ENCODE measurements at regions not wholly inside any gene's neighbourhood (a gene's known extent, or its start where the extent isn't known, plus 50 kb on each side); places are given as distances from the start of the nearest gene placed in this dataset.

- no peak for DNase-seq (ENCODE audit: extremely low read depth, low read depth)
These were observed 53.3 kb upstream of the KCNMB2 start for GRCh38 chr3:178482981-178483380.

DNA sequence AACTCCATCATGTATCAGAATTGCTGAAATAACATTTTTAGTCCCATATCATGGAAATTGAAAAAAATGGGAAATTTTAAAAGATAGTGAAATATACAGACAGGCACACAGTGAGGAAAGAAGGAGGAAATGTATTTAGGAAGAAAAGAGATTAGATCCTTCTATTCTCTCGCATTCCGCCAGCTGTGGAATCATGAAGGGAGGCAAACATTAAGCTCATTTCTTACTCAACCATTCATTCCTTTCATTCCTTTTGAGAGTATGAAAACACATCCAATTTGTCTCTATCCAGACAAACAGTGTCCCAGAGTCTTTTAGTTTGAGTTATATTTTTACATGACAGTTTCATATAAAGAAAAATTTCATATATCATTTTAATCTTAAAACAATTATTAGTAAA lies 52.5 kb upstream of the KCNMB2 start:
- TF ChIP-seq, protein P1, sequence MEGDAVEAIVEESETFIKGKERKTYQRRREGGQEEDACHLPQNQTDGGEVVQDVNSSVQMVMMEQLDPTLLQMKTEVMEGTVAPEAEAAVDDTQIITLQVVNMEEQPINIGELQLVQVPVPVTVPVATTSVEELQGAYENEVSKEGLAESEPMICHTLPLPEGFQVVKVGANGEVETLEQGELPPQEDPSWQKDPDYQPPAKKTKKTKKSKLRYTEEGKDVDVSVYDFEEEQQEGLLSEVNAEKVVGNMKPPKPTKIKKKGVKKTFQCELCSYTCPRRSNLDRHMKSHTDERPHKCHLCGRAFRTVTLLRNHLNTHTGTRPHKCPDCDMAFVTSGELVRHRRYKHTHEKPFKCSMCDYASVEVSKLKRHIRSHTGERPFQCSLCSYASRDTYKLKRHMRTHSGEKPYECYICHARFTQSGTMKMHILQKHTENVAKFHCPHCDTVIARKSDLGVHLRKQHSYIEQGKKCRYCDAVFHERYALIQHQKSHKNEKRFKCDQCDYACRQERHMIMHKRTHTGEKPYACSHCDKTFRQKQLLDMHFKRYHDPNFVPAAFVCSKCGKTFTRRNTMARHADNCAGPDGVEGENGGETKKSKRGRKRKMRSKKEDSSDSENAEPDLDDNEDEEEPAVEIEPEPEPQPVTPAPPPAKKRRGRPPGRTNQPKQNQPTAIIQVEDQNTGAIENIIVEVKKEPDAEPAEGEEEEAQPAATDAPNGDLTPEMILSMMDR (IDR thresholded peaks at IDR 0.05; ENCODE audit: low read depth, low read length, missing control alignments): no peak
- no peak overlapping the region for H3K4me3 ChIP-seq (replicated peaks; ENCODE audit: low read depth, low read length)

More at GRCh38 chr3:178482981-178483380, 53.3 kb upstream of the KCNMB2 start:
- TF ChIP-seq, protein P1 (IDR thresholded peaks at IDR 0.05; ENCODE audit: low read depth, low read length, missing control alignments): no peak
- H3K4me3 ChIP-seq (replicated peaks; ENCODE audit: low read depth, low read length): no peak overlapping the region

DNA sequence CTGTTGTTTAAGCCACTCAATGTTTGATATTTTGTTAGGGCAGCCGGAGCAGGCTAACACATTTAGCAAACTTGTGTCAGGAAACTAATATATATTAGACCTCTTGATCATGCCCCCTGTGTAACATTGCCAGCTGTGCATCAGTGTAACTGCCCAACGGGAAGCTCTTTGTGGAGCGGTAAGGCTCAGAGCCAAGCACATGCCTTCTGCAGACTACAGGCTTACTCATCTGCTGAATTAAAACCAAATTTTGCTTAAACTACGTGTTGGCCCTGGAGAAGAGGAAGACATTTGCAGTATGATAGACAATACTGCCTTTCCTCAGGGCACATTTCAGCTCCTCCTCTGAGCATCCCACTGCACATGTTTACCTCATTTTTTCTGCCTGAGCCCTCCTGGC lies 50.5 kb upstream of the KCNMB2 start:
- DNase-seq (ENCODE audit: extremely low read depth, low read depth): peak; percentile 83
- no peak overlapping the region for H3K4me3 ChIP-seq (replicated peaks; ENCODE audit: low read depth, low read length)
- TF ChIP-seq, protein P1 (IDR thresholded peaks at IDR 0.05; ENCODE audit: low read depth, low read length, missing control alignments): no peak

More for the DNA sequence above, 52.5 kb upstream of the KCNMB2 start:
- DNase-seq (ENCODE audit: extremely low read depth, low read depth): no peak

Measured in HFF-Myc (cell line).